Heart right ventricle (tissue), 16 donors: ENCODE measurements at regions not wholly inside any gene's neighbourhood (a gene's known extent, or its start where the extent isn't known, plus 50 kb on each side); places are given as distances from the start of the nearest gene placed in this dataset.

Source experiments
- ATAC-seq, 8 donors: fragments of 200-7000 bp; cut with Tn5 transposase; one replicate each; pipeline ENCODE4 v1.9.1; 2020; ENCODE audit warnings: mild to moderate bottlenecking in 8 of 8, moderate library complexity in 8 of 8, moderate number of reproducible peaks in 1 of 8
- DNase-seq, 2 donors: peaks; one replicate each; pipeline ENCODE4 v3.0.0-alpha.2; 2020
- H3K27ac ChIP-seq, 10 donors: fragments of 200-600 bp; sonication (generic) in 2 of 10; one replicate each; pipeline versions ENCODE4 v1.5.0 to v1.8.0; 2020 to 2022; ENCODE audit warnings: mild to moderate bottlenecking in 3 of 10
- H3K27me3 ChIP-seq, 7 donors: fragments of 200-600 bp; one replicate each; pipeline ENCODE4 v1.8.0; 2021 to 2022; ENCODE audit warnings: mild to moderate bottlenecking in 2 of 7
- H3K36me3 ChIP-seq, 9 donors: fragments of 200-600 bp; sonication (generic) in 1 of 9; one replicate each; pipeline versions ENCODE4 v1.5.0 to v1.8.0; 2020 to 2022; ENCODE audit warnings: mild to moderate bottlenecking in 2 of 9
- H3K4me1 ChIP-seq, 9 donors: fragments of 200-600 bp; sonication (generic) in 1 of 9; one replicate each; pipeline versions ENCODE4 v1.5.0 to v1.8.0; 2020 to 2022; ENCODE audit warnings: mild to moderate bottlenecking in 4 of 9
- H3K4me3 ChIP-seq, 10 donors: fragments of 200-600 bp; sonication (generic) in 2 of 10; one replicate each; pipeline versions ENCODE4 v1.5.0 to v1.8.0; 2020 to 2022; ENCODE audit warnings: mild to moderate bottlenecking in 7 of 10, moderate library complexity in 2 of 10
- H3K9me3 ChIP-seq, 11 donors: fragments of 200-600 bp in 10 of 11; sonication (generic) in 2 of 11; one replicate each; pipeline versions ENCODE4 v1.5.0 to v1.8.0; 2013 to 2022; ENCODE audit warnings: mild to moderate bottlenecking in 2 of 11, control low read depth in 1 of 11, moderate library complexity in 1 of 11
- WGBS, 2 donors: extraction: QIAGEN DNeasy Blood & Tissue Kit; methylation state at CpG; one replicate each; pipeline ENCODE4 v1.1.7; 2013; ENCODE audit warnings: inconsistent platforms in 1 of 2; 5-methylcytosine and 5-hydroxymethylcytosine counted together
- intact Hi-C, 10 donors: fragments of 100-400 bp; cut with DNase I; formaldehyde crosslinking; loops; one replicate each; pipeline versions ENCODE4 v1.11.1 to v1.14.2; 2022
- TF ChIP-seq, protein P1 (sequence below), 9 donors: fragments of 200-600 bp; sonication (generic) in 2 of 9; IDR thresholded peaks; one replicate each; pipeline versions ENCODE4 v1.5.0 to v1.8.0; 2021 to 2022; ENCODE audit warnings: antibody characterized with exemption in 9 of 9, mild to moderate bottlenecking in 5 of 9, moderate library complexity in 1 of 9
- donor health status: Arrhythmogenic right ventricular cardiomyopathy.
- donor health status: ischemic (EF 13 %, LVEDD 7.1; RV severe dilation, severe dysfunction).
- donor health status: healthy with polysubstance abuse.
- donor health status: DM: no; HTN: yes; CAD: no.
- donor health status: DM: no; HTN: no; CAD: no.
- donor health status: ischemic (EF 25% LVEDD 6.9; RV normal size, moderate dysfunction).
- donor health status: ischemic (EF 25% LVEDD 5.7; RV mildly dilated, moderate dysfunction).
- donor health status: healthy.
- donor health status: DM: yes; HTN: yes; CAD: no.
- donor health status: Ischemic cardiomyopathy.
- donor health status: ischemic (EF 35%, LVEDD 5.7; RV mildly dilated, moderate dysfunction).
- donor health status: nonischemic (EF 11% LVEDD 7.7; RV severe dilation, severe dysfunction).
- donor health status: DM: yes; HTN: yes; CAD: no.
- donor health status: PGD.
- donor health status: ischemic (EF 29% LVEDD 5.4; RV normal size, mild dysfunction).
- donor health status: nonischemic (EF 23%, LVEDD 6.1; RV moderate dilation, normal function).

- ATAC-seq (no peak), DNase-seq (no peak)
- H3K4me3 ChIP-seq: no peak overlapping the region
- TF ChIP-seq, protein P1, sequence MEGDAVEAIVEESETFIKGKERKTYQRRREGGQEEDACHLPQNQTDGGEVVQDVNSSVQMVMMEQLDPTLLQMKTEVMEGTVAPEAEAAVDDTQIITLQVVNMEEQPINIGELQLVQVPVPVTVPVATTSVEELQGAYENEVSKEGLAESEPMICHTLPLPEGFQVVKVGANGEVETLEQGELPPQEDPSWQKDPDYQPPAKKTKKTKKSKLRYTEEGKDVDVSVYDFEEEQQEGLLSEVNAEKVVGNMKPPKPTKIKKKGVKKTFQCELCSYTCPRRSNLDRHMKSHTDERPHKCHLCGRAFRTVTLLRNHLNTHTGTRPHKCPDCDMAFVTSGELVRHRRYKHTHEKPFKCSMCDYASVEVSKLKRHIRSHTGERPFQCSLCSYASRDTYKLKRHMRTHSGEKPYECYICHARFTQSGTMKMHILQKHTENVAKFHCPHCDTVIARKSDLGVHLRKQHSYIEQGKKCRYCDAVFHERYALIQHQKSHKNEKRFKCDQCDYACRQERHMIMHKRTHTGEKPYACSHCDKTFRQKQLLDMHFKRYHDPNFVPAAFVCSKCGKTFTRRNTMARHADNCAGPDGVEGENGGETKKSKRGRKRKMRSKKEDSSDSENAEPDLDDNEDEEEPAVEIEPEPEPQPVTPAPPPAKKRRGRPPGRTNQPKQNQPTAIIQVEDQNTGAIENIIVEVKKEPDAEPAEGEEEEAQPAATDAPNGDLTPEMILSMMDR (IDR thresholded peaks at IDR 0.05): no peak
- H3K27me3 ChIP-seq: peaks cover 0 to 26% (median 17%) of the 10 kb centered on the region in 7 donors
- peaks cover 0 to 11% (median 0%) of the 10 kb centered on the region in 11 donors for H3K9me3 ChIP-seq
- no peaks in the 10 kb centered on the region for H3K36me3 ChIP-seq
- intact Hi-C loops: no loop called here
- H3K27ac ChIP-seq: no peak overlapping the region
- 78 to 83% methylated on average over 5 of the region's 5 CpGs for WGBS, 2 donors
- H3K4me1 ChIP-seq: no peaks in the 10 kb centered on the region
Measured at GRCh38 chr11:133660202-133660568, 127.9 kb upstream of the OPCML start.

DNA sequence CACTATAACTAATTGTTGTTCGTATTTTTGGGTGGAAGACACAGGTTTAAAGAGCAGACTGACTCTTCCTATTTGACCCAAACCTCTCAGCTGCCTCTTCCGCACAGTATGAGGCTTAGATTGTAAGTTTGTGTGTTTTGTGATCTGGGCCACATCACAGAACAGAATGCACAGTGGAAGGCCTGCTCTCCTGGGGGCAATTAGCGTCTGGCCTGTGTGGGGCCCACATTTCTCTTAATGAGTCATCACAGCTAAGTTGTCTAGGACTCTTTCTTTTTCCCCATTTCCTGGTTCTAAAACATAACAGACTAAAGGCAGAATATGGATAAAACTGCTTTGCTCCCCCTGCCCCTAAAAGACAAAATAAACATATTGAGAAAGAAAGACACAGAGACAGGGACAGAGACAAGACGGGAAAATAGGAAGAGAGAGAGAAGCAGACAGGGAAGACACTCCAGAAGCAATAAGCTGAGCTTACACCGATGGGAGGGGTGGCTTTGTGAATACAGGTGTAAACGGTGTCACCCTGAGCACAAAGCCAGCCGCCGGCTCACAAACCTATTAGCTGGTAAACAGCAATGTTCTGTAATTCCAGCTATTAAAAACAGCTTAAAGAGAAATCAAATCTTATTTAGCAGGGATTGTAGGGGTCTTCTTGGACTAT is 127.4 kb upstream of the OPCML start:
- Histone ChIP-seq H3K27ac (no peak overlapping the region), H3K4me1 (no peaks in the 10 kb centered on the region), H3K36me3 (no peaks in the 10 kb centered on the region), H3K9me3 (peaks cover 0 to 11% (median 0%) of the 10 kb centered on the region in 11 donors), H3K27me3 (peaks cover 0 to 30% (median 17%) of the 10 kb centered on the region in 7 donors), H3K4me3 (no peak overlapping the region)
- intact Hi-C loops: no loop called here
- TF ChIP-seq, protein P1 (IDR thresholded peaks at IDR 0.05): no peak
- ATAC-seq: peak in 1 of 8 donors; percentile 31
- whole genome bisulfite sequencing, 2 donors: 62 to 68% methylated on average over 8 of the region's 8 CpGs
- DNase-seq: no peak

DNA sequence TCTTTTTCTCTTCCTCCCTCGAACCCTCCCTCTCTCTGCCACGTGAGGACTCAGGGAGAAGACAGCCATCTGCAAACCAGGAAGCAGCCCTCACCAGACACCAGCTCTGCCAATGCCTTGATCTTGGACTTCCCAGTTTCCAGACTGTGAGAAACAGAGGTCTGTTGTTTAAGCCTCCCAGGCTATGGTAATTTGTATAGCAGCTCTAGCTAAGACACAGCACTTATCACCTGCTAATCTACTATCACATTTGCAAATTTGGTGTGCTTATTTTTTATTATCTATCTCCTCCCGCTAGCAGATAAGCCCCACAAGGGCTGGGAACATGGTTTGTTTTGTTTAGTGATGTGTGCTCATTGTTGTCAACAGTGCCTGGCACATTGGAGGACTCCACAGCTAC is 124.8 kb upstream of the OPCML start:
- H3K4me3 ChIP-seq: no peak overlapping the region
- no peak for ATAC-seq
- H3K27me3 ChIP-seq: peaks cover 0 to 28% (median 19%) of the 10 kb centered on the region in 7 donors
- TF ChIP-seq, protein P1 (IDR thresholded peaks at IDR 0.05): no peak
- DNase-seq: no peak
- WGBS, 2 donors: 48 to 50% methylated on average over 3 of the region's 3 CpGs
- no peaks in the 10 kb centered on the region for H3K4me1 ChIP-seq
- H3K9me3 ChIP-seq: peaks cover 0 to 11% (median 0%) of the 10 kb centered on the region in 11 donors
- no peak overlapping the region for H3K27ac ChIP-seq
- H3K36me3 ChIP-seq: no peaks in the 10 kb centered on the region
- intact Hi-C loops: no loop called here

DNA sequence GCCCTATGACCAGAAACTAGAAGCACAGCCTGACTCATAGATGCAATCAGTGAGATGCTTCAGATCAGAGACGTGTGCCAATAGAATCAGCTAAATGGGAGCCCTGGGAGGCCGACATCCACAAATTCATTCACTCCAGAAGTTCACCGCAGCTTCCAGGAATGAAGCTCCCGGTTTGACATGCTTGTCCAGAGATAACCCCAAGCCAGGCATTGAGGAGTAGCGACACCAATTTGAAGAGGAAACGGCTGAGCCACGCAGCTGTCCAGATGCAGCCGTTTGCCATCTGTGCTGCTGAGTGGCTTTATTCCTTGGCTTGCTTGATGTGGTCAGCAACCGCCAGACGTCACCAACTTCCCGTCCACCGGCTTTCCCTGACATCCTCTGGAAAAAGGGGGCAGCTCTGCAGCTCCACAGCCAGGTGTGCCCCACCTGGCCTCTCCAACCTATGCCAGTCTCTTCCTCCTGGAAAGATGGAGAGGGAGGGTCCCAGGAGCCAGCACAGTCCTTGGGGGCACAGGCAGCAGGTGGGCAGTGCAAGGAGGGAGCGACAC is 123.9 kb upstream of the OPCML start:
- peaks cover 0 to 11% (median 0%) of the 10 kb centered on the region in 11 donors for H3K9me3 ChIP-seq
- no peak for ATAC-seq
- intact Hi-C loops: no loop called here
- peaks cover 0 to 28% (median 19%) of the 10 kb centered on the region in 7 donors for H3K27me3 ChIP-seq
- no peaks in the 10 kb centered on the region for H3K36me3 ChIP-seq
- 52 to 59% methylated on average over 13 of the region's 13 CpGs for WGBS, 2 donors
- no peak overlapping the region for H3K4me3 ChIP-seq
- no peak for DNase-seq
- no peak overlapping the region for H3K27ac ChIP-seq
- TF ChIP-seq, protein P1 (IDR thresholded peaks at IDR 0.05): no peak
- H3K4me1 ChIP-seq: no peaks in the 10 kb centered on the region
